ENCODE measurements at regions not wholly inside any gene's neighbourhood (a gene's known extent, or its start where the extent isn't known, plus 50 kb on each side); places are given as distances from the start of the nearest gene placed in this dataset.

DNA sequence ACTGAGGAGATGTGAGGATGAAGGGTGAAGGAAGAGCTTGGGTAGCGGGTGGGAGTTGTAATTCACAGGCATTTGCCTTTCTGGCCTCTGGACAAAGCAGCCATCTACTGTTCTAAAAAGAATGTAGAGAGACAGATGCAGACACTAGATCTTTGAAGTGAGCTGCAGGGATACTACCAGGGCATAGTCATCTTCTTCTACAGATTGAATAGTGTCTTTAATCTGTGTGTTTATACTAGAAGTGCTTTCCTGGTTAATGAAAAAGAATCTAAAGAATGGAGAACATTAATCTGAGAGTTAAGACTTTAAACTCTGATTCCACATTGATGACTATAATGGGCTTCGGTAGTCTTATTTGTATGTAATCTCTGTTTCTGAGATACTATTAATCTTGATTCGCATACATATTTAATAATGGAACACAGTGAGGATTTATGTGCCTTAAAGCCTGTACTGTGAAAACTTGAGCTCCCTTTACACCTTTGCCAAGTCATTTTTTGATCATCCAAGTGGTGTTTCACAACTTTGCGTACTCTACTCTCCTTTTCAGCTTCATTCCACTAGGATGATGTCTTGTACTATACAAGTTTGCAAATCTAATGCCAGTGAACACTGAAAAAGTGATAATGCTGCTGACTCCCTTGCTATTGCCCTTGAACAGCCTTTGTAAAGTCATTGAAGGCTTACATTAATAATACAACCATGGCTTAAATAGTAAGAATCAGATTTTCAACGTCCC lies 2199.4 kb upstream of the PCDH20 start:
- CTCF ChIA-PET = no interaction called here
- POLR2A ChIA-PET = no interaction called here

More for the DNA sequence above, 2199.4 kb upstream of the PCDH20 start:
- Histone ChIP-seq H2AFZ (ENCODE audit: low read depth, low read length) (no peak overlapping the region), H3K9ac (replicated peaks; ENCODE audit: extremely low read depth, insufficient read depth, low read length) (no peak overlapping the region), H3K4me2 (ENCODE audit: insufficient read depth, low read length) (no peak overlapping the region), H3K9me1 (replicated peaks; ENCODE audit: control insufficient read depth, extremely low read depth, insufficient read depth, low read length) (no peaks in the 10 kb centered on the region), H3K27me3 (ENCODE audit: control insufficient read depth in 2 of 2, insufficient read depth in 2 of 2, low read length in 2 of 2) (no peaks in the 10 kb centered on the region), H3K36me3 (ENCODE audit: control insufficient read depth in 2 of 2, extremely low read depth in 1 of 2, insufficient read depth in 2 of 2, low read length in 2 of 2) (no peaks in the 10 kb centered on the region), H3K4me1 (ENCODE audit: control insufficient read depth, extremely low read depth, insufficient read depth, low read length) (no peaks in the 10 kb centered on the region), H4K20me1 (replicated peaks; ENCODE audit: control insufficient read depth, extremely low read depth, insufficient read depth, low read length) (no peaks in the 10 kb centered on the region), H3K79me2 (ENCODE audit: control insufficient read depth, insufficient read depth, low read length) (no peaks in the 10 kb centered on the region), H3K9me3 (replicated peaks; ENCODE audit: control insufficient read depth, insufficient read depth, low read length) (no peaks in the 10 kb centered on the region), H3K4me3 (replicated peaks in 1 of 3; ENCODE audit: insufficient read depth in 1 of 3, low read depth in 1 of 3, low read length in 3 of 3) (no peak overlapping the region), H3K27ac (ENCODE audit: insufficient read depth, low read depth, low read length) (no peak overlapping the region)
- TF ChIP-seq, protein P1, sequence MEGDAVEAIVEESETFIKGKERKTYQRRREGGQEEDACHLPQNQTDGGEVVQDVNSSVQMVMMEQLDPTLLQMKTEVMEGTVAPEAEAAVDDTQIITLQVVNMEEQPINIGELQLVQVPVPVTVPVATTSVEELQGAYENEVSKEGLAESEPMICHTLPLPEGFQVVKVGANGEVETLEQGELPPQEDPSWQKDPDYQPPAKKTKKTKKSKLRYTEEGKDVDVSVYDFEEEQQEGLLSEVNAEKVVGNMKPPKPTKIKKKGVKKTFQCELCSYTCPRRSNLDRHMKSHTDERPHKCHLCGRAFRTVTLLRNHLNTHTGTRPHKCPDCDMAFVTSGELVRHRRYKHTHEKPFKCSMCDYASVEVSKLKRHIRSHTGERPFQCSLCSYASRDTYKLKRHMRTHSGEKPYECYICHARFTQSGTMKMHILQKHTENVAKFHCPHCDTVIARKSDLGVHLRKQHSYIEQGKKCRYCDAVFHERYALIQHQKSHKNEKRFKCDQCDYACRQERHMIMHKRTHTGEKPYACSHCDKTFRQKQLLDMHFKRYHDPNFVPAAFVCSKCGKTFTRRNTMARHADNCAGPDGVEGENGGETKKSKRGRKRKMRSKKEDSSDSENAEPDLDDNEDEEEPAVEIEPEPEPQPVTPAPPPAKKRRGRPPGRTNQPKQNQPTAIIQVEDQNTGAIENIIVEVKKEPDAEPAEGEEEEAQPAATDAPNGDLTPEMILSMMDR (IDR thresholded peaks at IDR 0.05; ENCODE audit: extremely low read depth in 1 of 2, insufficient read depth in 1 of 2, low read depth in 1 of 2, low read length in 2 of 2) = no peak
- TF ChIP-seq, protein P2, sequence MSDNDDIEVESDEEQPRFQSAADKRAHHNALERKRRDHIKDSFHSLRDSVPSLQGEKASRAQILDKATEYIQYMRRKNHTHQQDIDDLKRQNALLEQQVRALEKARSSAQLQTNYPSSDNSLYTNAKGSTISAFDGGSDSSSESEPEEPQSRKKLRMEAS (IDR thresholded peaks at IDR 0.05; ENCODE audit: insufficient read depth, insufficient read length) = no peak
- TF ChIP-seq FOS (IDR thresholded peaks at IDR 0.05; ENCODE audit: borderline replicate concordance, insufficient read depth, low read length) (no peak), POLR2AphosphoS5 (IDR thresholded peaks at IDR 0.05; ENCODE audit: insufficient read depth, low read depth, low read length) (no peak), MYC (IDR thresholded peaks at IDR 0.05; ENCODE audit: low read depth, low read length) (no peak), GATA2 (IDR thresholded peaks at IDR 0.05; ENCODE audit: insufficient read depth, insufficient read length, low read depth, low read length) (no peak)
- no peak for DNase-seq (ENCODE audit: low read depth, low spot score)
- intact Hi-C loops (cut with micrococcal nuclease) (no loop called here), dilution Hi-C loops (cut with MboI; ENCODE audit: extremely low pct_ligation_motif_present, low sequenced_read_pairs) (no loop called here)
- no TSS peak for BruUV-seq (replicated peaks)
- no peak for FAIRE-seq

All from endothelial cell of umbilical vein (primary cell).